Tibial artery (tissue), 4 donors: ENCODE measurements at regions not wholly inside any gene's neighbourhood (a gene's known extent, or its start where the extent isn't known, plus 50 kb on each side); places are given as distances from the start of the nearest gene placed in this dataset.
"Not testable (repeated sequence)": the region's sequence is repeated elsewhere in the genome, so short reads cannot be mapped to it uniquely, and the experiment has no call there.

Source experiments
- DNase-seq, 2 donors: peaks; one replicate each; pipeline ENCODE4 v3.0.0-alpha.2; 2019
- H3K27ac ChIP-seq, 2 donors: fragments of 200-600 bp; sonication (generic) in 1 of 2; 1 replicate in 1 of 2; 2 replicates in 1 of 2; pipeline ENCODE4 v1.5.1; 2018 to 2019; ENCODE audit warnings: mild to moderate bottlenecking in 1 of 2
- H3K27me3 ChIP-seq, 2 donors: fragments of 200-600 bp; sonication (generic) in 1 of 2; one replicate each; pipeline versions ENCODE4 v1.5.1 to v1.6.0; 2016 to 2019
- H3K36me3 ChIP-seq, 3 donors: fragments of 200-600 bp; sonication (generic) in 2 of 3; one replicate each; pipeline ENCODE4 v1.5.1; 2016 to 2019; ENCODE audit warnings: mild to moderate bottlenecking in 2 of 3
- H3K4me1 ChIP-seq, 4 donors: fragments of 200-600 bp; sonication (generic) in 2 of 4; 1 replicate in 3 of 4; 2 replicates in 1 of 4; pipeline ENCODE4 v1.5.1; 2016 to 2019
- H3K4me3 ChIP-seq, 2 donors: fragments of 200-600 bp; sonication (generic) in 1 of 2; 1 replicate in 1 of 2; 2 replicates in 1 of 2; pipeline ENCODE4 v1.5.1; 2018 to 2019; ENCODE audit warnings: mild to moderate bottlenecking in 2 of 2
- H3K9me3 ChIP-seq, 3 donors: fragments of 200-600 bp; sonication (generic) in 1 of 3; one replicate each; pipeline ENCODE4 v1.5.1; 2016 to 2019
- CTCF ChIP-seq, 2 experiments: fragments of 200-600 bp in 1 of 2; fragments of 450-650 bp in 1 of 2; IDR thresholded peaks; one replicate each; pipeline ENCODE4 v1.5.1; 2017 to 2019; ENCODE audit warnings: antibody characterized with exemption in 2 of 2, mild to moderate bottlenecking in 1 of 2, moderate library complexity in 1 of 2
- intact Hi-C: fragments of 100-400 bp; cut with DNase I; formaldehyde crosslinking; loops from one replicate; pipeline ENCODE4 v1.15.0; 2023; ENCODE audit warnings: low total_unique reads

- intact Hi-C loops, result no loop called here
- no peaks in the 10 kb centered on the region for H3K36me3 ChIP-seq
- no peak overlapping the region for H3K4me3 ChIP-seq
- peaks cover 0 to 3% of the 10 kb centered on the region in 2 donors for H3K27me3 ChIP-seq
- H3K9me3 ChIP-seq, result peaks cover 0 to 15% (median 5%) of the 10 kb centered on the region in 3 donors
- H3K4me1 ChIP-seq, result no peaks in the 10 kb centered on the region
- no peak for DNase-seq
- no peak overlapping the region for H3K27ac ChIP-seq
- TF ChIP-seq CTCF (IDR thresholded peaks at IDR 0.05), result no peak
These were observed 94.7 kb upstream of the PHF24 start for GRCh38 chr9:34863426-34863825.

- no peak for TF ChIP-seq CTCF (IDR thresholded peaks at IDR 0.05)
- no peaks in the 10 kb centered on the region for H3K36me3 ChIP-seq
- H3K27me3 ChIP-seq, result peaks cover 0 to 3% of the 10 kb centered on the region in 2 donors
- intact Hi-C loops, result no loop called here
- peaks cover 0 to 21% (median 10%) of the 10 kb centered on the region in 3 donors for H3K9me3 ChIP-seq
- DNase-seq, result no peak
- H3K4me3 ChIP-seq, result no peak overlapping the region
- H3K27ac ChIP-seq, result no peak overlapping the region
- no peaks in the 10 kb centered on the region for H3K4me1 ChIP-seq
These were observed 95.2 kb upstream of the PHF24 start for GRCh38 chr9:34862836-34863235.

GRCh38 chr9:34862043-34862442, 96.0 kb upstream of the PHF24 start:
- intact Hi-C loops, result no loop called here
- H3K27ac ChIP-seq, result no peak overlapping the region
- DNase-seq, result no peak
- peaks cover 0 to 28% (median 14%) of the 10 kb centered on the region in 3 donors for H3K9me3 ChIP-seq
- no peaks in the 10 kb centered on the region for H3K36me3 ChIP-seq
- peaks cover 0 to 3% of the 10 kb centered on the region in 2 donors for H3K27me3 ChIP-seq
- TF ChIP-seq CTCF (IDR thresholded peaks at IDR 0.05), result no peak
- no peak overlapping the region for H3K4me3 ChIP-seq
- H3K4me1 ChIP-seq, result no peaks in the 10 kb centered on the region

GRCh38 chr9:34855016-34855415, 103.1 kb upstream of the PHF24 start:
- H3K9me3 ChIP-seq, result peaks cover 5 to 31% (median 30%) of the 10 kb centered on the region in 3 donors
- H3K27me3 ChIP-seq, H3K4me3 ChIP-seq, H3K27ac ChIP-seq, H3K4me1 ChIP-seq, intact Hi-C loops, H3K36me3 ChIP-seq, DNase-seq: not testable (repeated sequence)

- Histone ChIP-seq H3K36me3 (no peaks in the 10 kb centered on the region), H3K9me3 (no peaks in the 10 kb centered on the region), H3K27me3 (peaks cover 0 to 4% of the 10 kb centered on the region in 2 donors), H3K4me1 (no peaks in the 10 kb centered on the region), H3K4me3 (no peak overlapping the region), H3K27ac (no peak overlapping the region)
- no peak for DNase-seq
- intact Hi-C loops, result no loop called here
- TF ChIP-seq CTCF (IDR thresholded peaks at IDR 0.05), result no peak
These were observed 120.1 kb upstream of the CCL21 start for GRCh38 chr9:34830068-34830467.

- intact Hi-C loops, result no loop called here
- Histone ChIP-seq H3K4me1 (no peaks in the 10 kb centered on the region), H3K27me3 (peaks cover 0 to 4% of the 10 kb centered on the region in 2 donors), H3K4me3 (no peak overlapping the region), H3K27ac (no peak overlapping the region), H3K36me3 (no peaks in the 10 kb centered on the region), H3K9me3 (no peaks in the 10 kb centered on the region)
- no peak for TF ChIP-seq CTCF (IDR thresholded peaks at IDR 0.05)
- no peak for DNase-seq
These were observed 117.1 kb upstream of the CCL21 start for GRCh38 chr9:34826999-34827538.
